AG10803 (cell line): ENCODE measurements at regions not wholly inside any gene's neighbourhood (a gene's known extent, or its start where the extent isn't known, plus 50 kb on each side); places are given as distances from the start of the nearest gene placed in this dataset.

Source experiments
- DNase-seq: peaks from one replicate; pipeline ENCODE4 v3.0.0; 2010; ENCODE audit warnings: low read depth
- H3K4me3 ChIP-seq: 2 replicates; pipeline ENCODE4 v1.5.1; 2011; ENCODE audit warnings: mild to moderate bottlenecking, low read length, control low read depth
- TF ChIP-seq, protein P1 (sequence below): conservative IDR thresholded peaks from 2 replicates; pipeline ENCODE4 v1.5.1; 2011; ENCODE audit warnings: mild to moderate bottlenecking, low read length, control low read depth, inconsistent platforms

DNA sequence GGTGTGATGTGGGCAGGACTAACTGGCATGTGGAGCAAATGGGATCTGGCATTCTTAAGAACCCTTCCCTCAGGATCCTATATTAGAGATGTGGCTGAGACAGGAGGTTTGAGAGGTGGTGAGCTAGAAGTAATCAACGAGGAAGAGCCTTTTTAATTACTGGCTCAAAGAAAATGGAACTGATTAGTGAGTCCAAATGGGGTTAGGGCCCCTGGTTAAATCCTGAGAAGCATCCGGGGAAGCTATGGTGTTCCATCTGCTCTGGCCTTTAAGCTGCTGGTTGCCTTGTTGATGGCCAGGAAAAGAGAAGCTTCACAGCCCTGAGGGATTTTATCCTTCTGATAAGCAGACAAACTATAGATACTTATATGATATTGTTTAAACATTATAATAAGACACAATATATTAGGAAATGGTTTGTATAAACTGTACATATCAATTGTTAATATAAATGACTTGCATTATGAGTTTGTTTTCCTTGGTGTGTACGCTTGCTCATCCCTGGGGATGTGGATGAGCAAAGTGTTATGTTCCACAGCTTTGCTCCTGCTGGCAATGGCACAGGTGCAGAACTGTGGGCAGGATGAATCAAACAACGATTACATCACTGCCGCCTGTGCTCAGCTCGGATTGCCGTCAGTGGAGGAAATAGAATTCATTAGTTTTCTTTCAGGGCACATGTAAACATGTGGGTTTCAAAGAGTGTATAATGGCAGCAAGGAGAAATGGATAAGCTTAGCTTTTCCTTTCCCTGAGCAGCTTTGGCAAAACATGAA lies 328.6 kb upstream of the ARX start:
- TF ChIP-seq, protein P1, sequence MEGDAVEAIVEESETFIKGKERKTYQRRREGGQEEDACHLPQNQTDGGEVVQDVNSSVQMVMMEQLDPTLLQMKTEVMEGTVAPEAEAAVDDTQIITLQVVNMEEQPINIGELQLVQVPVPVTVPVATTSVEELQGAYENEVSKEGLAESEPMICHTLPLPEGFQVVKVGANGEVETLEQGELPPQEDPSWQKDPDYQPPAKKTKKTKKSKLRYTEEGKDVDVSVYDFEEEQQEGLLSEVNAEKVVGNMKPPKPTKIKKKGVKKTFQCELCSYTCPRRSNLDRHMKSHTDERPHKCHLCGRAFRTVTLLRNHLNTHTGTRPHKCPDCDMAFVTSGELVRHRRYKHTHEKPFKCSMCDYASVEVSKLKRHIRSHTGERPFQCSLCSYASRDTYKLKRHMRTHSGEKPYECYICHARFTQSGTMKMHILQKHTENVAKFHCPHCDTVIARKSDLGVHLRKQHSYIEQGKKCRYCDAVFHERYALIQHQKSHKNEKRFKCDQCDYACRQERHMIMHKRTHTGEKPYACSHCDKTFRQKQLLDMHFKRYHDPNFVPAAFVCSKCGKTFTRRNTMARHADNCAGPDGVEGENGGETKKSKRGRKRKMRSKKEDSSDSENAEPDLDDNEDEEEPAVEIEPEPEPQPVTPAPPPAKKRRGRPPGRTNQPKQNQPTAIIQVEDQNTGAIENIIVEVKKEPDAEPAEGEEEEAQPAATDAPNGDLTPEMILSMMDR, result no peak
- no peak for DNase-seq
- no peak overlapping the region for H3K4me3 ChIP-seq

DNA sequence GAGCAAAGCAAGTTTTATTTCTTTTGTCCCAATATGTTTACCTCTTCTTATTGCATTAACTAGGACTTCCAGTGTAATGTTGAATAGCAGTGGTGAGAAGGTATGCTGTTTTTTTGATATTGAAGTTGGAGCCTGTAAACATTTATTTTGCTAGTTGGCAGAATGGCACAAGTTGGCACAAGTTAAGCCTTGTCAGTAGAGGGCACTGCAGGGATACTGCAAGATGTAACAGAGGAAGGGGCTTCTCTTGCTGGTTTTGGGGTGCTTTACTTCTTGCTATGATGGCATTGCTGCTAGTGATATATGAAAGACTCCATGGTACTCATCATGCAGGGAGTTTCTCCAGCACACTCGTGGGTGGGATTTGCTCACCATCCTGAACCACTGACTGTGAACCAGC lies 327.3 kb upstream of the ARX start:
- TF ChIP-seq, protein P1, result no peak
- H3K4me3 ChIP-seq, result no peak overlapping the region
- DNase-seq, result no peak

DNA sequence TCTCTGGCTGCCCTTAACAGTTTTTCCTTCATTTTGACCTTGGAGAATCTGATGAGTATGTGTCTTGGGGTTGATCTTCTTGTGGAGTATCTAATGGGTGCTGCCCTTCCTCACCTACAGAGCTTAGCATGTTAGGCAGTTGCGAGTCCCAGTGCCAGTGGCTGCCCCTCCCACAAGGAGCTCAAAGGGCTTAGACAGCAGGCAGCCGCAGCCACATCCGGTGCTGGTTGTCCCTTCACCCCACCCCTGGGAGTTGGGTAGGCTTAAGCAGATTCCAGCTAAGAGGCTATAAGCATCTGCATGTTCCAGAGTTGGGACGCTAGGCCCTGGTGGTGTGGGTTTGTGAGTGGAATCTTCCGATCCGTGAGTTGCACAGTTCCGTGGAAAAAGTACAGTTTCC lies 322.1 kb upstream of the ARX start:
- no peak overlapping the region for H3K4me3 ChIP-seq
- TF ChIP-seq, protein P1, result no peak
- DNase-seq, result no peak

DNA sequence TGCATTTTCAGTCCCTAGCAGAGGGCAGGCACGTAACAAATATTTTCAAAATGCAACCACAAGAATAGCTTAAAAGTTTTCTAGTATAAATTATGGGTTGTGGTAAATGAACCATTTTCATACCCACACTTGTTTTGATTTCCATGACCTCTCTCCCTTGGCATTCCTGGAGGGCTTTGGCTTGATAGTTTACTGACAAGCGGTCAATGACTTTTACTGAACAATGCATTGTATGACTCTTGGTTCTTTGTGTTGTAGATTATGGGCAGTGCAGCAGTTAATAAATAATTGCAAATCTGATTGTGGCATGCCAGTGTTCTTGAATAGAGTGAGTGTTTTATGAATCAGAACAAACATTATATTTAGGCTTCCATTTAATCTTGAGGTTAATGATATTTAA lies 285.2 kb upstream of the ARX start:
- no peak overlapping the region for H3K4me3 ChIP-seq
- no peak for DNase-seq

DNA sequence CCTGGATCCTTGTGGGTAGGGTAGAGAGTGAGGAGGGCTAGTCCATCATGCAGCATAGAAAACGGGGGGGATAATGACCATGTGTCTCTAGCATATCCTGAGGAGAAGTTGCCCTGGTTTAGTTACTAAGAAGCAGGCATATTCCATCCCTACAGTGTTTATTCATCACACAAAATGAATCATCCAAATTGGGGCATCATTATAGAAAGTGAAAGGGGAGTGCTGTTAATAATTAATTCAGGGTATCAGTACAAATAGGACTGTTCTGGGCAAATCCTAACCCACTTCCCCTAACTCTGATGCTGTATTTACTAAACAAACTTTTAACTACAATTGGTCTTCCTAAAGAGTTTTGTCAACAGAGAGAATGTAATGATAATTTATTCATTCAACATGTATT lies 281.1 kb upstream of the ARX start:
- no peak overlapping the region for H3K4me3 ChIP-seq
- TF ChIP-seq, protein P1, result no peak
- DNase-seq, result no peak

More for the DNA sequence above, 285.2 kb upstream of the ARX start:
- TF ChIP-seq, protein P1, result no peak

DNA sequence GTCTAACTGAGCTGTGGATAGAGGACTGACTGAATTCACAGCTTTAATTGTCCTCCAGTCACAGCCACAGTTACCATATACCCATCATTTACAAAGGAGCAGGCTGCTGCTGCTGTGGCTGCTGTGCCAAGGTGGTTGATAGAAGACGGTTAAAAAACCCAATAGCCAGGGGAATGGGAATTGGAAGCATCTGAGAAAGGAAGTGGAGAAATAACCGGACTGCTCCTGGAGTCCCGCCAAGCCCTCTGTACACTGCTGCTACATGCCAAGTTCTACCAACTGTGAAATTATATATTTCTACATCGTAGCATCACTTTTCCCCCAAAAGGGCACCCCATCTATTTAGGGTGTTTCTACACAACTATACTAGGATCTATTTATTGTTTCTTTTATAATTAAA lies 279.7 kb upstream of the ARX start:
- no peak overlapping the region for H3K4me3 ChIP-seq
- no peak for DNase-seq
- TF ChIP-seq, protein P1, result no peak

DNA sequence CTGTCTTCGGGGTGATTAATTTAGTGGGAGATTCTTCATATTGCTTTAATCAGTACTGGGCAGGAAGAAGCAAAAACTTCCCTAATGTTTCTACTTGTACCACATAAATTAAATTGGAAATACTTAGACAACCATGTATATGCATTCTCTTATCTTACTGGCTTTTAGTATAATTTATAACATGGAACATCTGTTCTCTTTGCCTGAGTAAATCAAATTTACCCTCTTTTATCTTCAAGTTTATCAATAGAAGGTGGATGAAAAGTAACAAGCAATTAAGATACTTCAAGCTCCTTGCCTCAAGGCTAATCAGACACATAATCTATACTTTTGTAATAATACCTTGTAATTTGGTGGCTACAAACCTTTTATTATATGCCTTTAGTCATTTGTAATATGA lies 274.4 kb upstream of the ARX start:
- H3K4me3 ChIP-seq, result no peak overlapping the region
- TF ChIP-seq, protein P1, result no peak
- DNase-seq, result no peak
